Uterus (tissue), 2 donors: ENCODE measurements at regions not wholly inside any gene's neighbourhood (a gene's known extent, or its start where the extent isn't known, plus 50 kb on each side); places are given as distances from the start of the nearest gene placed in this dataset.

Experiments used
- POLR2A ChIP-seq, 2 donors: fragments of 450-650 bp; IDR thresholded peaks; one replicate each; pipeline ENCODE4 v1.6.1; 2016; ENCODE audit warnings: antibody characterized with exemption in 2 of 2, mild to moderate bottlenecking in 1 of 2, moderate library complexity in 1 of 2
- TF ChIP-seq, protein P1 (sequence below), 4 experiments: fragments of 200-600 bp in 2 of 4; fragments of 450-650 bp in 2 of 4; sonication (generic) in 2 of 4; IDR thresholded peaks; one replicate each; pipeline ENCODE4 v1.5.1; 2016 to 2019; ENCODE audit warnings: antibody characterized with exemption in 4 of 4, mild to moderate bottlenecking in 2 of 4, moderate library complexity in 1 of 4

DNA sequence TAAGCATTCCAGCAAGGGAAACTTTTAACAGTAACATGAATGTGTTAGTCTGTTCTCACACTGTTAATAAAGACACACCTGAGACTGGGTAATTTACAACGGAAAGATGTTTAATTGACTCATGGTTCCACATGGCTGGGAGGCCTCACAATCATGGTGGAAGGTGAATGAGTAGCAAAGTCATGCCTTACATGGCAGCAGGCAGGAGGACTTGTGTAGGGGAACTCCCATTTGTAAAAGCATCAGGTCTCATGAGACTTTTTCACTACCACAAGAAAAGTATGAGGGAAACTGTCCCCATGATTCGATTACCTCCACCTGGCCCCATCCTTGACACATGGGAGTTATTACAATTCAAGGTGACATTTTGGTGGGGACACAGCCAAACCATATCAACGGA is 168.3 kb downstream of the PAH start:
- TF ChIP-seq, protein P1, sequence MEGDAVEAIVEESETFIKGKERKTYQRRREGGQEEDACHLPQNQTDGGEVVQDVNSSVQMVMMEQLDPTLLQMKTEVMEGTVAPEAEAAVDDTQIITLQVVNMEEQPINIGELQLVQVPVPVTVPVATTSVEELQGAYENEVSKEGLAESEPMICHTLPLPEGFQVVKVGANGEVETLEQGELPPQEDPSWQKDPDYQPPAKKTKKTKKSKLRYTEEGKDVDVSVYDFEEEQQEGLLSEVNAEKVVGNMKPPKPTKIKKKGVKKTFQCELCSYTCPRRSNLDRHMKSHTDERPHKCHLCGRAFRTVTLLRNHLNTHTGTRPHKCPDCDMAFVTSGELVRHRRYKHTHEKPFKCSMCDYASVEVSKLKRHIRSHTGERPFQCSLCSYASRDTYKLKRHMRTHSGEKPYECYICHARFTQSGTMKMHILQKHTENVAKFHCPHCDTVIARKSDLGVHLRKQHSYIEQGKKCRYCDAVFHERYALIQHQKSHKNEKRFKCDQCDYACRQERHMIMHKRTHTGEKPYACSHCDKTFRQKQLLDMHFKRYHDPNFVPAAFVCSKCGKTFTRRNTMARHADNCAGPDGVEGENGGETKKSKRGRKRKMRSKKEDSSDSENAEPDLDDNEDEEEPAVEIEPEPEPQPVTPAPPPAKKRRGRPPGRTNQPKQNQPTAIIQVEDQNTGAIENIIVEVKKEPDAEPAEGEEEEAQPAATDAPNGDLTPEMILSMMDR (IDR thresholded peaks at IDR 0.05) = no peak
- TF ChIP-seq POLR2A (IDR thresholded peaks at IDR 0.05) = no peak
